ENCODE measurements at regions not wholly inside any gene's neighbourhood (a gene's known extent, or its start where the extent isn't known, plus 50 kb on each side); places are given as distances from the start of the nearest gene placed in this dataset.

DNA sequence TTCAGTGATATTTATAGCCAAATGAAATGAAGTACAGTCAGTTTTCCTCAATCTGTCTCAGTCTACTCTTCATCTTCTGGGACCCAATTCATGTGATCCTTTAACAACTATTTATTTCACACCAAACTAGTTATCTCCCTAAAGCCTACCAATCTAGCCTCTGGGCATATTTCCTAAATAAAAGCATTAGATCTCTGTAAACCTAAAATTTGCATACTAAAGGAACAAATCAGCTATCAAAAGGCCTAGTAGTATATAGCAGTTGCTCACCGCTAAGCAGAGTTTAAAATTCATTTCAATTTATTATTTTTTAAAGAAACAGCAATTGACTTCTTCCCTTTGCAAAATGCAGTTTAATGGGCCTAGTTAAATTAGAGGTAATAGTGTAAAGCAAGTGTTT is 280.2 kb downstream of the ZEB2 start:
- H3K4me3 ChIP-seq, result no peak overlapping the region
- no peak for TF ChIP-seq POLR2A (IDR thresholded peaks at IDR 0.05)
- TF ChIP-seq, protein P1, sequence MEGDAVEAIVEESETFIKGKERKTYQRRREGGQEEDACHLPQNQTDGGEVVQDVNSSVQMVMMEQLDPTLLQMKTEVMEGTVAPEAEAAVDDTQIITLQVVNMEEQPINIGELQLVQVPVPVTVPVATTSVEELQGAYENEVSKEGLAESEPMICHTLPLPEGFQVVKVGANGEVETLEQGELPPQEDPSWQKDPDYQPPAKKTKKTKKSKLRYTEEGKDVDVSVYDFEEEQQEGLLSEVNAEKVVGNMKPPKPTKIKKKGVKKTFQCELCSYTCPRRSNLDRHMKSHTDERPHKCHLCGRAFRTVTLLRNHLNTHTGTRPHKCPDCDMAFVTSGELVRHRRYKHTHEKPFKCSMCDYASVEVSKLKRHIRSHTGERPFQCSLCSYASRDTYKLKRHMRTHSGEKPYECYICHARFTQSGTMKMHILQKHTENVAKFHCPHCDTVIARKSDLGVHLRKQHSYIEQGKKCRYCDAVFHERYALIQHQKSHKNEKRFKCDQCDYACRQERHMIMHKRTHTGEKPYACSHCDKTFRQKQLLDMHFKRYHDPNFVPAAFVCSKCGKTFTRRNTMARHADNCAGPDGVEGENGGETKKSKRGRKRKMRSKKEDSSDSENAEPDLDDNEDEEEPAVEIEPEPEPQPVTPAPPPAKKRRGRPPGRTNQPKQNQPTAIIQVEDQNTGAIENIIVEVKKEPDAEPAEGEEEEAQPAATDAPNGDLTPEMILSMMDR (IDR thresholded peaks at IDR 0.05), result no peak
- H3K36me3 ChIP-seq, result no peaks in the 10 kb centered on the region
- H3K27me3 ChIP-seq, result no peaks in the 10 kb centered on the region
- no peak overlapping the region for H3K27ac ChIP-seq
- H3K9me3 ChIP-seq, result no peaks in the 10 kb centered on the region
- intact Hi-C loops (cut with DNase I; ENCODE audit: low total_unique reads), result no loop called here
- no peak for DNase-seq
- no peaks in the 10 kb centered on the region for H3K4me1 ChIP-seq

DNA sequence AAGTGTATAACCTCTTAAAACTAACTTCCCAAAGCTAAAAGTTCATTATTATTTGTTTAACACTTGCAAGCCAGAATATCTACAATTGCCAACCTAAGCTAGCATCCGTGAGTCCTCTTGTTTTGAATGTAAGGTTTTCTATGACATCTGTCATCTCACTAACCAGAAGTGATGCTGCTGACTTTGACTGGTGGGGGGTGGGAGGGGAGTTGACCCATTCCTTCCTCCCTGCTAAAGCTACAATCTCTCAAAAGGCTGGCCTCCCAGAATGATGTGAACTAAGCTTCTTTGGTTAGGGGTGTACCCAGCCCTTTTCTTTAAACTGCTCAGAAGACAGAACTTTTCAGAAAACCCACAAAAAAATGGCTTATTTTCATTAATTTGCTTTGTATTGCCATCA is 280.6 kb downstream of the ZEB2 start:
- intact Hi-C loops (cut with DNase I; ENCODE audit: low total_unique reads), result no loop called here
- TF ChIP-seq, protein P1 (IDR thresholded peaks at IDR 0.05), result no peak
- no peak for TF ChIP-seq POLR2A (IDR thresholded peaks at IDR 0.05)
- Histone ChIP-seq H3K4me3 (no peak overlapping the region), H3K4me1 (no peaks in the 10 kb centered on the region), H3K27me3 (no peaks in the 10 kb centered on the region), H3K36me3 (no peaks in the 10 kb centered on the region), H3K9me3 (no peaks in the 10 kb centered on the region), H3K27ac (no peak overlapping the region)
- DNase-seq, result no peak

DNA sequence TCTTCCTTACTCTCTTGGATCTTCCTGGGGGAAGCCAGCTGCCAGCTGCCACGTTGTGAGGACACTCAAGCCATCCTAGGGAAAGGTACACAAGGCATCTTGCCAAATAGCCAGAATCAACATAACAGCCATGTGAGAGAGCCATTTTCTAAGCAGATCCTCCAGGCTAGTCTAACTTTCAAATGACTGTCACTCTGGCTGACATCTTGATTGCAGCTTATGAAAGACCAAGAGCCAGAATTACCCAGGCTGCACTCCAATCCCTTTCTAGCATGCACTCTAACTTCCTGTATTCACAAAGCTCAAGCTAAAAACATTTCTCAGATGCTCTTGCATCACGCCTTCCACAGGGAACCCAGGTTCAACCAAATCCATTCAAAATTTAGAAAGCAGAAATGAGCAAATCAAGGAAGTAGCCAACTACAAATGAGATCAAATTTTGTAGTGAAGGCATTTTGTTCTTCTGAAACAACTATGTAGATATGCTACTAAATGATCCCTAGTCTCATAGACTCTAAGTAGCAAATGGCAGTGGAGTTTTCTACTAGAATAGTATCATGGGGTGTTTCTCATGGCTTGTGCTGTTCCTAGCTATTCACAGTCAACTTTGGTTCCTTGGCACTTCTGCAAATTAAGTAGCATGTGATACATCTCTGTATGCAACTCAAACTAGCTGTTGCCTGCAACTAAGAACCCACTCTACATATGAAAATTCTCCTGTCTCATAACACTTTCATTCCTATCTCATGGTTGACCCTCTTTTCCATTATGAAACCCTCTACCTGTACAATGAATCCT is 281.9 kb downstream of the ZEB2 start:
- no peak overlapping the region for H3K4me3 ChIP-seq
- TF ChIP-seq, protein P1 (IDR thresholded peaks at IDR 0.05), result no peak
- no peak overlapping the region for H3K27ac ChIP-seq
- intact Hi-C loops (cut with DNase I; ENCODE audit: low total_unique reads), result no loop called here
- no peaks in the 10 kb centered on the region for H3K9me3 ChIP-seq
- no peaks in the 10 kb centered on the region for H3K4me1 ChIP-seq
- no peaks in the 10 kb centered on the region for H3K27me3 ChIP-seq
- DNase-seq, result no peak
- H3K36me3 ChIP-seq, result no peaks in the 10 kb centered on the region

DNA sequence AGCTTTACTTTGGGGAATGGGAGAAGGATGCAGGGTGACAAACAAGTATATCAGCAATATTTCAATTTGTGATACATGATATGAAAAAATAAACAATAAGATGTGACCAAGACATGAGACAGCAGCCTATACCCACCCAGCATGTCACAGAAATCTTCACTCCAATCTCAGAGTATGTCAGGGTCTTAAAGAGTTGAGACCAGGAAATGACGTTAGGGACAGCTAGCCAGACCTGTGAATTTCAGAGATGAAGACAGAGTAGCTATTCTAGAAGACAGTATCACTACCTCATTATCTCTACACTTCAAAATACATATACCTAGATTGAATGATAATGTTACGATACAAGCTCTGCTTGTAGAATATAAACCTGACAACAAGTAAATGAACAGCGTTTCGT is 282.8 kb downstream of the ZEB2 start:
- Histone ChIP-seq H3K4me1 (no peaks in the 10 kb centered on the region), H3K27ac (no peak overlapping the region), H3K9me3 (no peaks in the 10 kb centered on the region), H3K4me3 (no peak overlapping the region), H3K36me3 (no peaks in the 10 kb centered on the region), H3K27me3 (no peaks in the 10 kb centered on the region)
- no peak for DNase-seq
- TF ChIP-seq, protein P1 (IDR thresholded peaks at IDR 0.05), result no peak
- no peak for TF ChIP-seq POLR2A (IDR thresholded peaks at IDR 0.05)
- intact Hi-C loops (cut with DNase I; ENCODE audit: low total_unique reads), result no loop called here

DNA sequence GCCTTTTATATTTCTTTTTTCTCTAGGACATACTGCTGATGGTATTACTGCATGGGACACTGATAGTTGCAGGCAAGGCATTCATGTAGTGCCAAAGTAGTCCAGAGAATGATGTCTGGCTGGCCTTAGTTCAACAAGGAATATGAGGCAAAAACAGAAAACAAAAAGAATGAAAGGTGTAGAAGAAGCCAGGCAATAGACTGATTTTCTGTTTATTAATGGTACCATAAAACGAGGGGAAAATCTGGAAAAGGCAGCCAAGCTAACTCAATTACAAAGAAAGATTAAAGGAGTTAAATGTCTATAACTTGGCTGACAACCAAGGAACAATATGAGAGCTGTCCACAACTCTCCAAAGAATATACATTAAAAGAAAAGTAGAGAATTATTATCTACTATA is 284.9 kb downstream of the ZEB2 start:
- Histone ChIP-seq H3K4me1 (no peaks in the 10 kb centered on the region), H3K27ac (no peak overlapping the region), H3K36me3 (no peaks in the 10 kb centered on the region), H3K27me3 (no peaks in the 10 kb centered on the region), H3K4me3 (no peak overlapping the region), H3K9me3 (no peaks in the 10 kb centered on the region)
- no peak for DNase-seq
- intact Hi-C loops (cut with DNase I; ENCODE audit: low total_unique reads), result no loop called here
- TF ChIP-seq, protein P1 (IDR thresholded peaks at IDR 0.05), result no peak
- no peak for TF ChIP-seq POLR2A (IDR thresholded peaks at IDR 0.05)

Measured in uterus (tissue), 3 donors.